Stimulated activated CD4-positive, alpha-beta T cell treated with anti-CD3 and anti-CD28 coated beads, Interleukin-4, amount 100 ng/mL, for 48 hours (primary cell): ENCODE measurements at regions not wholly inside any gene's neighbourhood (a gene's known extent, or its start where the extent isn't known, plus 50 kb on each side); places are given as distances from the start of the nearest gene placed in this dataset.

Experiments
- DNase-seq, 2 donors: peaks; one replicate each; pipeline ENCODE4 v3.0.0-alpha.2; 2020; ENCODE audit warnings: low read depth in 2 of 2

DNA sequence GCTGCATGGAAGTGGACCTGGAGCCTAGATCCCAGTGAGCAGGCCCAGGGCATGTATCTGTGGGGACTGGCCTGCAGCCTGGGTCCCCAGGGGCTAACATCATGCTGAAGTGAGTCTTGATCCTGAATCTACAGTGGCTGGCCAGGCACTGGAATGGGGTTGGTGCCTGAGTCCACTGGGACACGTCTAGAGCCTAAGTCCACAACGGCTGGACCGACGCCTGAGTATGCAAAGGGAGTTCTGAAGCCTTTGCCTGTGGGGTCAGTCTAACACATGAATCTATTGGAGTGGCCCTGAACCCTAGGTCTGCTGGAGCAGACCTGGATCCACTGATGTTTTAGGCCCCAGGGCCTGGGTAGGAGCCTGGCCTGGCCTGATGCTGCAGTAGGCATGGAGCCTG, 665.5 kb downstream of the DCDC2C start:
- no peak for DNase-seq

DNA sequence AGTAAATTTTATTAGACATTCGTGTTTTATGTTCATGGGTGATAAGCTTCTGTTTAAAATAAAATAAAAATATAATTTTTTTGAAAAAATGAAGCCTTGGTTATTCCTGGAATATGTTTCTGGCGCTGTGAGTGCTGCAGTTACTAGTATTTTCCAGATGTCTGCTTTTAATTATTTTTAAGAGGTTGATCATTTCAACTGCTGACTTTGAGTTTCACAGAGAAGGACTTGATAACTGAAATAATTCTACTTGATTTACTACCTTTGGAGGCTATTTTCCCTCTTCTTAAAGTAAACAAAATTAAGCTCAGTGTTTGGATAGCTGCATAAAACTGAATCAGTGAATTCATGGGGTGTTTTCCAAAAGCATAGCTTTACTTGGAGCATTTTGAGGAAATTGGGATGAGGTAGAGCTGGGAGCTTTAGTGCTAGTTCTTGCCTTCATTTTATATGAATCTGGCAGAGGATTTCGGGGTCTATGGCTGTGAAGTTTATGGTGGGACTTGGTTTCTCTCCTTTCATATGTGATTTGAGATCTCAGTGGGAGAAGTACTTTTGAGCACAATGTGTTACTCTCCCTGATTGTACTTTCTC, 666.5 kb downstream of the DCDC2C start:
- DNase-seq = no peak

DNA sequence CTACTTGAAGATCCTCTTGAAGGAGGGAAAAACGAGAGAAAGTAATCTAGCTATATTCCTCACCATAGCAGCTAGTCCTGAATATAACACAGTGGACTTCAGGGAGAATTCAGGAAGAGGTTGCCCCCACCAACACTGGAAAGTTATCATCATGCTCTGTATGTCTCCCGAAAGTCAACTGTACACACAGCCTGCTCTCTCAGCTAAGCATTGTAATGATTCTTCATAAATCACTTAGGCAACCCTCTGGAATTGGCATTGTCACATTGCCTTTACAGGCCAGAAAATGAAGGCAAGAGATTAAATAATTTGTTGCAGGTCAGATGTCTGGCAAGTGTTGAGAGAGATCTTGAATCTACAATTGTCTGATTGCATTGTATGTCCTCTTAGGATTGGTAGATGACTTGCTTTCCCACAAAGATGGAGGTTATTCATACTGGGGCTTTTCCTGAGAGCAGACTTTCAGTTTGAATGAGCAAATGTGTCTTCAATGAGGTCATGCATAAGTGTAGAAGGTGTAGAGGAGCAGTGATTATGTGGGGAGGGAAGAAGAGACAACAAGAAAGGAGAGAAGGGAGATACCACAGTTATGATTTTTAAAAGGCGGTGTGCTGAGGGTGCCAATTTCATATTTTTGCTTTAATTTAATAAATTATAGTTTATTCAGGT, 667.2 kb downstream of the DCDC2C start:
- no peak for DNase-seq

DNA sequence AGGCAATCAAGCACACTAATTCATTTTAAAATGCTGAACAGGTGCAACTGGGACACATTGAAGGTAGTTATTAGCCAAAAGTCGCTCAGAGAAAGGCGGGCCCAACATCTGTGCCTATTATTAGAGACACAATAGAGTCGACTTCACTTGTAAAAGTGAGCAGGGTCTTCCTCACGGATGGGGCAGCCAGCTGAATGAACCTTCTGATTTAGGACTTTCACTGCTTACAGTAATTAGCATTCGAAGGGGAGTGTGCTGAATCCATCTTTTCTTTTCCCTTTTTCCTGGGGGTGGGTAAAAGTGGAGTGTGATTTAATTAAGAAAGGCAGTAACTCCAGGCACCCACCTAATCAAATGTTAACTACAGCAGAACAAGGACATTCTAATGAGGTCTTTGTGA, 677.7 kb downstream of the DCDC2C start:
- DNase-seq = no peak

DNA sequence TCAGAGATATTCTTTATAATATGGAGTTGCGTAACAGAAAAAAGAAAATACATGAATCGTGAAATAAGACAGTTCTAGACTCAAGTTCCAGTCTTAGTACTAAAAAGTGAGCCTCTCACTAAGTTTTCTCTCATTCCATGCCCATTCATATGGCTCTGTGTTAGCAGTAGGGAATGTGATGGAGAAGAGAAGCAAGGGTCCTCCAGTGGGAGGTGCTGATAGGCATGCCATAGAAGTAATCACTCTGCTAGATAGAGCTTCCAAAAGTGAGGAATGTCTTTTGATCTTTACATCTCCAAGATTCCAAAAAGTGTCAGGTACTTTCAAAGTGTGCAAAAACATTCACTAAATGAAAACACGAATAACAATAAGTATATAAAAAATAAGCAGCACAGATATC, 678.4 kb downstream of the DCDC2C start:
- DNase-seq = no peak

DNA sequence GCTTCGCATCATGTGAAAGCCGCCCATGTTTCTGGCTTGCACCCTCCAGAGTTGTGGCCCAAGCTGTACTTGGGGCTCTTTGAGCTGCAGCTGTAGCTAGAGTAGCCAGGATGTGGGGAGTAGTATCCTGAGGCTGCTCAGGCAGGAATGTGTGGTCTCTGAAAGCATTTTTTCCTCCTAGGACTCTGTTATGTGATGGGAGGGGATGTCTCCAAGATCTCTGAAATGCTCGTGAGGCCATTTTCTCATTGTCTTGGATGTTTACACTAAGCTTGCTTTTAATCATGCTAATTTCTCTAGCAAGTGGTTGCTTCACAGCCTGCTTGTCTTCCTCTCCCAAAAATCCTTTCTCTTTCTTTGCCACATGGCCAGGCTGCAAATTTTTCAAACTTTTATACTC, 687.6 kb downstream of the DCDC2C start:
- no peak for DNase-seq

DNA sequence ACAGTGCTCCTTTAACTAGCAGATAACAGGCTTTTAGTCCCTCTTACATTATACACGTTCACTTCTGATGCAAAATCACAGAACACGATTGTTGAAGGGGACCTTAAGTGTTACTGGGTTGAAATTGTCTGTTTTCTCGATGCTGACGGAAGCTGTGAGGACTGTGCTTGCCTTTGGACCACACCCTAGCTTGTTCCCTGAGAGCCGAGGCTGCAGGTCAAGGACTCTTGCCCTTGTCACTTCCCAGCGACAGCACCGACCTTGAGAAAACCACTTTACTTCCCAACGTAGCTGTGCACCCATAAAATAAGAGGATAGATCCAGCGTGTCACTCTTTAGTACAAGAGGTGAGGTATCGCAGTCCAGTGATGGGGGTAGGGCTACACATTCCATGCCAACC, 701.0 kb downstream of the DCDC2C start:
- DNase-seq = no peak

DNA sequence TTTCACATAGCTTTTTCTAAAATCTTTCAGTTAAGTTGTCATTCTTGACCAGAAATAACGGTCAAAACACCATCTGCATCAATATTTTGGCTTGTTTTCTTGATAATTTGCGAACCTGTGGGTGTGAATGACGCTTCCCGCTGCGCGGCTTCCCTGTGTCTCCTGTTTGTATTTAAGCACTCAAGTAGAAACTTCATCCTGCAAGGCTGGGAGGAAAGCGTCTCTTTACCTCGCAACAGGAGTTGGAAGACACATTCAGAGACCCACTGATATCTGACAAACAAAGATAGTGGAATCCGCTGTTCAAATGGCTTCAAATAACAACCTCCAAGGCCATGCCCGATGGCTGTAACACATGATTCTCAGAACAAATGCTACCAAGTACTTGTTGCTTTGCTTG, 704.9 kb downstream of the DCDC2C start:
- DNase-seq = no peak

DNA sequence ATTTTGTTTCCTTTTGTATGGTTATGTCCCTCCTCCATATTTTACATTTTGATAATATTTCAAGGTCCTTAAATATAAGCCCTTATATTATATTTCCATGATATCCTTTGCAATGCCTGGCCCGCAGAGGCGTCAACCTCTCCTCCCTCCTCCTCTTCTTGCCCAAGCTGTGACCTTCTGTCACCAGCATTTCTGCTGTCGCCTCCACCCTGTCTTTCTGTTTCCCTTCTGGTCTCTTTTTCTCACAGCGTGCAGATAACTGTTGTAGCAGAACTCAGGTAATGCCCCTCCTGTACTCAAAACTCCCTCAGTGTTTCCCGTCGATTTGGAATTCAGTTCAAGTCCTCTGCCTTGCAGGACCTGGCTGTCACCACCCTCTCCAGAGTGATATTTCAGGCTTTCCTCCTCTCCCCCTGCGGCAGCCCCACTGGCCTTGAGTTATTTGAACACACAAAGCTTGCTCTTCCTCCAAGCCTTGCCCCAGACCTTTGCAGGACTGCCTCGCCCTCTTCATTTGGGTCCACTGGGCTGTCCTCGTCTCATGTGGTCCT, 709.3 kb downstream of the DCDC2C start:
- DNase-seq = no peak

DNA sequence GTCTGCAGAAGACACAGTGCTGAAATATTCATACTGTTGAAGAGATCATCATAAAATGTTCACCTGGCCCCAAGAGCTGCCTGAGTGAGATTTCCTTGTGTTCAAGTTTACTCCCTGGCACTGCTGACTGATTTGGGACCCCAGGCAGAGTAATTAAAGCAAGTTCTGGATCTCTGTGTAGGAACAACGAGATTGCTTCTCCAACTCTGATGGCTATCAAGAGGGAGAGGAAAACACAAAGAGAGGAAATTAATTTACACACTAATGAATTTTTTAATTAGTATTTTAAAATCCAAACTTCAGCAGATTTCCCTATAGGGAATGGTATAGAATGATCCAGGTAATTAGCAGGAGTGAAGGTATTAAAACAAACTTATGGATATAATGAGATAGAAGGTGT, 711.8 kb downstream of the DCDC2C start:
- DNase-seq = no peak

DNA sequence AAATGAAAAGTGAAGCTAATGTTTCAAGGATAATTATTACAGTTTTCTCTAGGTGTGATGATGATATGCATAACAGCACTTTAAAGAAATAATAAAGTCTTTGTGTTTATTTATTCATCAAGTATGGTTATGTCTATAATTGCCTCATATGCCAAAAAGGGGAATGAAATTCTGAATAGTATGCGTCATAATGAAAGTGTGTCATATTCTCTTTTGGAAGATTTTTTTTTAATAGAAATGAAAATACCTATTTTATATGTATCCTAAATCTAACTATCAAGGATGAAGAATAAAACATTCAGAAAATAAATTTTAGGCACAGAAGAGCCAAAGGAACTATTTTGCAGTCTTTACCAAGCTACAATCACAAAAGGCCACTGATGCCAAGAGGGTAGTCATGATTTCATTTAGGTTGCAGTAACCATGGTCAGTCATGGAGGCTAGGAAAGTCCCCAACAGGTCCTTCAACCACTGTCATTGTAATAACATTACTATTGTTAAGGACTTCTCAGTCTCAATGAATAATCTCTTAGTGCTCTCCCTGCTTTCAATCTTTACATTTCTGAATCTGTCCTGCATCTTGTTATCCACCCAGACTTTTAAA, 712.5 kb downstream of the DCDC2C start:
- no peak for DNase-seq

DNA sequence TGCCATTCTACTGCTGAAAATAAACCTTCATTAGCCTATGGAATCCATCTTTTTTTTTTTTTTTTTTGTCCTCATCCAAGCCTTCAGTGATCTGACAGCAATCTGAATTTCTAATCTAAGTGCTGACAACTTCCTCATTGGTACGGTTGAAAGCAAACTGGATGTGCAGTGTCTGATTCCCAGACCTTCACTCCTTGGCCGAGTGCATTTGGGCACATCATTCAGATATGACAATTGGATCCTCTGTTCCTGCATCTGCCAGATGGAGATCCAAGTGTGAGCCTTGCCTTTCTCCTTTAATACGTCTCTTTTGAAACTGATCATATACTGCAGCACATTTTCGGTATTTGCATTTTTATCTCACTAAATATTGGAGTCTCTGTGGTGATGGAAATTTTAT, 713.1 kb downstream of the DCDC2C start:
- DNase-seq = no peak

DNA sequence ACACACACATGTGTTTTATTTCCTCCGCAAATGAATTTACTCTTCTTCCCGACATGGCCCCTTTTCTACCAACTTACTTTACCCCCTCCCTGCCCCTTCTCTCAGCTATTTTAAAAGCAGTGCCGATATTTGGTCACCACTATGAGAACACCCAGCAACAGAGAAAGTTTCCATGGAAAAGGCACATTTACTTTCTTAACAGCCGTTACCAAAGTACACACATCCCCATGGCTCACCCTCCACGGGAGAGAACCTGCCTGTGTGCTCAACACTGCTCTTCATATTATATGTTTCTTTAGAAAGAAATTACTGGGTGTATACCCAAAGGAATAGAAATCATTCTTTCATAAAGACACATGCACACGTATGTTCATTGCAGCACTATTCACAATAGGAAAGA, 714.4 kb downstream of the DCDC2C start:
- DNase-seq = no peak

DNA sequence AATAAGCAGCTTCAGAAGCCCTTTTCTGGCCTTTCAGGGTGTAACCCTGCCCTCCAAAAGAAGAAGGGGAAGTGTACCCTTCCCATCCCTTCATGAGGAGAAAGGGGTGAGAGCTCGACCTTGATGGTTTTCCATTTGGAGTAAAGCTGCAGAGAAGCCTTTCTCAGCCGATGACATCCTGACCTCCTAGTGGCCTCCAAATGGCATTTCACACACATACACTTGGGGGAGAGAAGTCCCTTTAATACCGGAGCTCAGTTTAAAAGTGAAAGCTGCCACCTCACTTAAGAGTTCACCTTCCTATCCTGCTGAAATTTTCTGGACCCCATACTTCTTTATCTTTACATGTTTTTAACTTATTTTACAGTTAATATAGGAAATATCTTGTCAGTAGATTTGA, 716.7 kb downstream of the DCDC2C start:
- no peak for DNase-seq

DNA sequence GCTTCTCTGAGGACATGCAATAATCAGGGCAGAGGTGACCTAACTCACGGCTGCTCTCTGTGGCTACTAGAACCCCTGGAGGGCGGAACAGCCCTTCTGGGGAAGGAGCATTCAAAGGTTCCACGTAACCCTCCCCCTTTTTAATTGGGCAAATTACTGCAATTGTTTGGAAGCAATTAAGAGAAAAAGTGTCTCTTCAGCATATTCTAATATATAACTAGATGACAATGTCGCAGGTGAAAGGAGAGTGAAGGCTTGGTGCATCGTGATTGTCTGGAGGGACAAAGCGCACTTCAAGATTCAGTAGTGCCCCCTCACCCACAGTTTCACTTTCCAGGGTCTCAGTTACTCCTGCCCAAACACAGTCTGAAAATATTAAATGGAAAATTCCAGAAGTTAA, 720.8 kb downstream of the DCDC2C start:
- DNase-seq = no peak

DNA sequence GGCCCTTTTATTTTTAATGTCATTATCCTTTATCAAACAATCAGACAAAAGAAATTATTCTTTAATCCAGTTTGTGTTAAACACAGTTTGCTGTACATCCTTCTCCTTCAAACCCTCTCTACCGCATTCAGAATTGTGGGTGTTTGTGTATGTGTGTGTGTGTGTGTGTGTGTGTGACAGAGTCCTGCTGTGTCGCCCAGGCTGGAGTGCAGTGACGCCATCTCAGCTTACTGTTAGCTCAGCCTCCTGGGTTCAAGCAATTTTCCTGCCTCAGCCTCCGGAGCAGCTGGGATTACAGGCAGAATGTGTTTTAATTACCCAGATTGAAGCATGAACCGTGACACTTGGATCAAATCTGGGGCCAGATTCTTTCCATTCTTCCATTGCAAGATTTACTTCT, 723.7 kb downstream of the DCDC2C start:
- DNase-seq = no peak

DNA sequence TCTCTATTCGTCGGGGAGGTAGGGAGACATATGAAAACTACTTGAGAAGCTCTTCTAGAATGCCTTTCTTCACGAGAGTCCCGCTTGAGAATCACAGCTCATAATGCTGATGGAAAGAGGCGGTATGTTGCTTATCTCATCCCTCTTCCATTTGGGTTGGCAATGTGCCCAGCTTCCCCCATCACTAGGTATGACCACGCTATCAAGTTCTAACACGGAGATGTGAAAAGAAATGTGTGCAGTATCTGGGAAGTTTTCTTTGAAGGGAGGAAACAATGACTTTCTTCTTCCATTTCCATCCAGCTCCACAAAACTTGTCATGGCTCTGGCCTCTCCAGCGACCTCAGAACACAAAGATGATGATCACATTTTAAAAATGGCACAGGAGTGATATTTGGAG, 742.4 kb downstream of the DCDC2C start:
- no peak for DNase-seq

DNA sequence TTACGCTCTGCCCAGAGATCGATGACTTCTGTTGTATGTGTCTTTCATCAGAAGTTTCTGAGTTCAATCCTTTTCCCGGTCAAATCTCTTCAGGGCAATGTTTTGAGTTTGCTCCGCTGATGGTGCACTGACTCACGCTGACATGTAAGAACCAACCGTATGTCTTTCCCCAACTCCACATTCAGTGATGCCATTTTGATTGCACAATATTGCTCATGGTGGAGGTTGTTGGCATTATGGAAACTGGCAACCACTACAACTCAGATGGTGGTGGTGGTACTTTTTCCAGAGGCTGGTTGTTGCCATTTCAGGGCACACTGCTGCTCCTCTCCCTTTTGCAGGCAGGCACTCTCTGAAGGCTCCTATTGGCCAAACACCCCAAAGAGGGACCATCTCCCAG, 751.5 kb downstream of the DCDC2C start:
- DNase-seq = no peak

DNA sequence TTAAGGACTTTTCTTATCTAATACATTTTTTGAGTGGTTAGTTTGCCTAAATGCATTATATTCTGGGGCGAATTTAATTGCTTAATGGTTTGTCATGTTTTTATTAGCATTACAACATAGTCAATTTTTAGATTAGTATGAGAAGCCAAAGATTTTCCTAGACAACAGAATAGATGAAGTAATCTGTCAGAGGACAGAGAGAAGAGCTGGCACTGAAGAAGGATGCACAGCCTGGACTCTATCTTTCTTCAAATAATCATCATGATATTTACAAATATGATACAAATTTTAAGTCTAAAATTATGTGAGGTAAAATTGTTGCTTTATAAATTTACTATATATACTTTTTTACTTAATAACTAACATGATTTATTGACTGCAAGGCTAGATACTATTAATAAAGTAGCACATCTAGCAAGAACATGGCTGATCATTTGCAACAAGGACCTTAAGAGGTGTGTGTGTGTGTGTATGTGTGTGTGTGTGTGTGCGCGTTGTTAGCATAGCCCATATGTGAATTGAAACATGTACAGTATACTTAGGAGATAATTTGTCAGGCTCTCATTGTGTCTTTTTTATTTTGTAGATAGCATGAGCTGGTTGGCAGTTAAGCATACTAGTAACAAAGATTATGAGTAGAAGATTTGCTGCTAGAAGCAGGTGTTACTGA, 752.2 kb downstream of the DCDC2C start:
- no peak for DNase-seq

DNA sequence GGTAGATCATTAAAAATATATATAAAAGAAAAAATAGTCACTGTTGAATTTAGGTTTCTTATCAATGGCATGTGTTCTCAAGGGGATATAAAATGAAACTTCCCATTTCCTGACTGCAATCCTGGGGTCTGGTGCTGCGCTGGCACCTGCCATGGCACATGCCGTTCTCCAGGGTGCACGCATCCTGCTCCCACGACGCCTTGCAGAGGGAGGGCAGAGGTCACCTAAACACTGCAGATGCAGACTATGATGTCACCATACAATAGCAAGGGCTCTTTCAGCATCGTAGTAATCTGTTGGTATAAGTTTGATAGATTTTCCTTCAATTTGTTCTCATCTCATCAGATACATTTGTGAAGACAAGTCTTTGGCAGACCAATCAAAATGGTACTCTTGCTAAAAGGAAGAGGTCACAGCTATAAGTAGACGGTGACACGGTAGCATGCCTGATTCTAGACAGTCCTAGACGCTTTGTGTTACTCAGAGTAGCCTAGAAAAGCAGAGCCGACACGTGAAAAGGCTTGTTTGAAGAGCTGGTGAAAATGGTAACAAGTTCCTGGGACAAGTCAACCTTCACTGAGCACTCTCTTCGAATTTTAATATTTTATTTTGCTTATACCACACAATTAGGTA, 761.4 kb downstream of the DCDC2C start:
- DNase-seq = no peak

DNA sequence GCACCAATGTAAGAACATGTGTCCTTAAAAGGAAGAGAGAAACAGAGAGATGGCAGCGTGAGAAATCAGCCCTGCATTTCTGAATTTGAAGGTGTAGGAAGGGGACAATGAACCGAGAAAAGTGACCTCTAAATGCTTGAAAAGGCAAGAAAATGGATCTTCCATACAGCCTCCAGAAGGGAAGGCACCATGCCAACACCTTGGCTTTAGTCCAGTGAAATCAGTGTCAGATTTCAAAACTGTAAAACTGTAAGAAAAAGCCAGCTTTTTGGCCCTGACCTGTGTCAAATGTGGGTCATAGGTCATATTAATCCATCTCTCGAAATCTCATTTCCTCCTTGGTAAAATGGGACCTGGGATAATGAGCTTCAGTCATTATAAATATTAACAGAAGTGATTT, 762.3 kb downstream of the DCDC2C start:
- DNase-seq = no peak

DNA sequence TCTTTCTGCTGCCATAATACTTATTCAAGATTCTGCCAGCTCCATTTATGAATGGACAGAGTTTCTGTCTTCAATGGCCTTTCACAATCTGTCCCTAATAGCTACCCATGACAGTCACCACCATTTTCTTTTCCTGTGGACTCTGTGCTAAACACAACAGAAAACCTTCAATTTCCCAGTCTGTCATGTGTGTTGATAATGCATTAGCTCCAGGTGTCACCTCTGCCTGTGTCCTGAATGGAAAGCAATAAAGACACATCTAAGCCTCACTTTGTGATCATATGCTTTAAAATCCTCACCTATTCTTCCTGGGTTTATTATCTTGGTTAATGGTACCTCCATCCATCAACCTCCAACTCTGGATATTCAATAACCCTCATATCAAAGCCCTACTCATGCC, 772.2 kb downstream of the DCDC2C start:
- no peak for DNase-seq
